ENCODE measurements at regions not wholly inside any gene's neighbourhood (a gene's known extent, or its start where the extent isn't known, plus 50 kb on each side); places are given as distances from the start of the nearest gene placed in this dataset.

DNA sequence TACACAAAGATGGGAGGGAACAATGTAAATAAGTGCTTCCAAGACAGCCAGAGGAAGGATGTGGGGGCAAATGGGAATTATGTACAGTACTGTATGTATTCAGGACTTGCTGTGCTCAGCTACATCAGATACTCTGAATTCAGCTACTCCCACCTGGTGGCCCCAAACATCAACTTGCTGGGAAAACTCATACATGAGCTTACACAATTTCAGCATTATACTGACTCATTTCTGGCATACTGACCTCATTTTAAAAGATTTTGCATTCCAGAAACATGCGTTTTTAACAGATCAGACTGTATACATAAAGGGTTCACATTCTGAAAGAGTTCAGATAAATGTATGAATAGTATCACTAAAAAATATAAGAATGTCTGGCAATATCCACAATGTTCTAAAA, 59.7 kb downstream of the GPX5 start:
- no peaks in the 10 kb centered on the region for H3K27me3 Mint-ChIP-seq (ENCODE audit: low read depth, poor library complexity)
- H3K36me3 Mint-ChIP-seq (ENCODE audit: low read depth), result peaks cover 7% of the 10 kb centered on the region
- TF ChIP-seq CTCF (IDR thresholded peaks at IDR 0.05), result no peak

GRCh38 chr6:28586324-28586723, 60.6 kb downstream of the GPX5 start:
- Mint-ChIP-seq H3K4me3 (peak overlapping the region; percentile 94), H3K9me3 (no peaks in the 10 kb centered on the region), H3K27me3 (ENCODE audit: low read depth, poor library complexity) (peaks cover 5% of the 10 kb centered on the region), H3K36me3 (ENCODE audit: low read depth) (peaks cover 7% of the 10 kb centered on the region), H3K4me1 (peaks cover 69% of the 10 kb centered on the region), H3K27ac (peak overlapping the region; percentile 34)
- no peak for DNase-seq
- no peak for TF ChIP-seq CTCF (IDR thresholded peaks at IDR 0.05)

More for the DNA sequence above, 59.7 kb downstream of the GPX5 start:
- Mint-ChIP-seq H3K4me1 (peaks cover 62% of the 10 kb centered on the region), H3K4me3 (peak overlapping the region; percentile 94), H3K27ac (no peak overlapping the region), H3K9me3 (no peaks in the 10 kb centered on the region)
- DNase-seq, result no peak

- TF ChIP-seq CTCF (IDR thresholded peaks at IDR 0.05), result no peak
- DNase-seq, result peak; percentile 48
- H3K27ac Mint-ChIP-seq, result peak overlapping the region; percentile 94
- peaks cover 69% of the 10 kb centered on the region for H3K4me1 Mint-ChIP-seq
- peaks cover 7% of the 10 kb centered on the region for H3K36me3 Mint-ChIP-seq (ENCODE audit: low read depth)
- H3K4me3 Mint-ChIP-seq, result peak overlapping the region; percentile 94
- H3K27me3 Mint-ChIP-seq (ENCODE audit: low read depth, poor library complexity), result peaks cover 11% of the 10 kb centered on the region
- H3K9me3 Mint-ChIP-seq, result no peaks in the 10 kb centered on the region
Observed at GRCh38 chr6:28586962-28587745, 61.5 kb downstream of the GPX5 start.

GRCh38 chr6:28587746-28588075, 62.0 kb downstream of the GPX5 start:
- Mint-ChIP-seq H3K9me3 (no peaks in the 10 kb centered on the region), H3K27ac (peak overlapping the region; percentile 94), H3K27me3 (ENCODE audit: low read depth, poor library complexity) (peaks cover 16% of the 10 kb centered on the region), H3K4me3 (peak overlapping the region; percentile 94), H3K36me3 (ENCODE audit: low read depth) (peaks cover 7% of the 10 kb centered on the region), H3K4me1 (peaks cover 69% of the 10 kb centered on the region)
- TF ChIP-seq CTCF (IDR thresholded peaks at IDR 0.05), result no peak
- peak; percentile 17 for DNase-seq

- H3K36me3 Mint-ChIP-seq (ENCODE audit: low read depth), result peaks cover 3% of the 10 kb centered on the region
- TF ChIP-seq CTCF (IDR thresholded peaks at IDR 0.05), result no peak
- peaks cover 22% of the 10 kb centered on the region for H3K27me3 Mint-ChIP-seq (ENCODE audit: low read depth, poor library complexity)
- H3K9me3 Mint-ChIP-seq, result no peaks in the 10 kb centered on the region
- H3K4me1 Mint-ChIP-seq, result peaks cover 67% of the 10 kb centered on the region
- H3K4me3 Mint-ChIP-seq, result peak overlapping the region; percentile 94
- no peak for DNase-seq
- peak overlapping the region; percentile 5 for H3K27ac Mint-ChIP-seq
Observed at GRCh38 chr6:28588666-28589065, 63.0 kb downstream of the GPX5 start.

Measured in nephron progenitor cell (in vitro differentiated cells).